Prostate gland (tissue), 2 donors: ENCODE measurements at regions not wholly inside any gene's neighbourhood (a gene's known extent, or its start where the extent isn't known, plus 50 kb on each side); places are given as distances from the start of the nearest gene placed in this dataset.

ENCODE experiments used
- POLR2AphosphoS5 ChIP-seq: sonication (generic); formaldehyde crosslinking; IDR thresholded peaks from one replicate; pipeline ENCODE4 v1.6.1; 2017; ENCODE audit warnings: antibody characterized with exemption
- TF ChIP-seq, protein P1 (sequence below), 4 experiments: fragments of 200-600 bp in 2 of 4; fragments of 450-650 bp in 2 of 4; sonication (generic) in 2 of 4; IDR thresholded peaks; 1 replicate in 3 of 4; 2 replicates in 1 of 4; pipeline ENCODE4 v1.5.1; 2016 to 2019; ENCODE audit warnings: antibody characterized with exemption in 4 of 4, mild to moderate bottlenecking in 2 of 4, moderate library complexity in 2 of 4

DNA sequence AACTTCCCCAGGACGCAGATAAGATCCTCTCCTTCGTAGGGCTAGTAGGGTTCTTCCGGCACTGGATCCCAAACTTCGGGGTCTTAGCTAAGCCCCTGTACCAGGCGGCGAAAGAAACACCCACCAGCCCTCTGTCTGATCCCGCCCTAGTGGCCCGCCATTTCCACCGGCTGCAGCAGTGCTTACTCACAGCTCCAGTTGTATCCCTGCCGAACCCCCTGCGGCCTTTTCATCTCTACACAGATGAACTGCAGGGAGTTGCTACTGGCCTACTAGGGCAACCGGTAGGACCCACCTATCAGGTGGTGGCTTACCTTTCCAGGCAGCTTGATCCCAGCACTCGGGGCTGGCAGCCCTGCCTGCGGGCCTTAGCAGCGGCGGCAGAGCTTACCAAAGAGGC, 961.2 kb downstream of the RPA4 start:
- TF ChIP-seq, protein P1, sequence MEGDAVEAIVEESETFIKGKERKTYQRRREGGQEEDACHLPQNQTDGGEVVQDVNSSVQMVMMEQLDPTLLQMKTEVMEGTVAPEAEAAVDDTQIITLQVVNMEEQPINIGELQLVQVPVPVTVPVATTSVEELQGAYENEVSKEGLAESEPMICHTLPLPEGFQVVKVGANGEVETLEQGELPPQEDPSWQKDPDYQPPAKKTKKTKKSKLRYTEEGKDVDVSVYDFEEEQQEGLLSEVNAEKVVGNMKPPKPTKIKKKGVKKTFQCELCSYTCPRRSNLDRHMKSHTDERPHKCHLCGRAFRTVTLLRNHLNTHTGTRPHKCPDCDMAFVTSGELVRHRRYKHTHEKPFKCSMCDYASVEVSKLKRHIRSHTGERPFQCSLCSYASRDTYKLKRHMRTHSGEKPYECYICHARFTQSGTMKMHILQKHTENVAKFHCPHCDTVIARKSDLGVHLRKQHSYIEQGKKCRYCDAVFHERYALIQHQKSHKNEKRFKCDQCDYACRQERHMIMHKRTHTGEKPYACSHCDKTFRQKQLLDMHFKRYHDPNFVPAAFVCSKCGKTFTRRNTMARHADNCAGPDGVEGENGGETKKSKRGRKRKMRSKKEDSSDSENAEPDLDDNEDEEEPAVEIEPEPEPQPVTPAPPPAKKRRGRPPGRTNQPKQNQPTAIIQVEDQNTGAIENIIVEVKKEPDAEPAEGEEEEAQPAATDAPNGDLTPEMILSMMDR (IDR thresholded peaks at IDR 0.05) = no peak
- no peak for TF ChIP-seq POLR2AphosphoS5
